Upper lobe of right lung (tissue), 1 donor: ENCODE measurements at regions not wholly inside any gene's neighbourhood (a gene's known extent, or its start where the extent isn't known, plus 50 kb on each side); places are given as distances from the start of the nearest gene placed in this dataset.

Experiments
- ATAC-seq: fragments of 200-7000 bp; cut with Tn5 transposase; one replicate; pipeline ENCODE4 v1.9.1; 2020; ENCODE audit warnings: mild to moderate bottlenecking, moderate library complexity
- DNase-seq: peaks from one replicate; pipeline ENCODE4 v3.0.0-alpha.2; 2020
- H3K27ac ChIP-seq: fragments of 200-600 bp; one replicate; pipeline ENCODE4 v1.8.0; 2022
- H3K27me3 ChIP-seq: fragments of 200-600 bp; one replicate; pipeline ENCODE4 v1.8.0; 2022; ENCODE audit warnings: mild to moderate bottlenecking
- H3K36me3 ChIP-seq: fragments of 200-600 bp; one replicate; pipeline ENCODE4 v1.8.0; 2022
- H3K4me1 ChIP-seq: fragments of 200-600 bp; one replicate; pipeline ENCODE4 v1.8.0; 2022
- H3K4me3 ChIP-seq: fragments of 200-600 bp; one replicate; pipeline ENCODE4 v1.8.0; 2022; ENCODE audit warnings: mild to moderate bottlenecking
- H3K9me3 ChIP-seq: fragments of 200-600 bp; one replicate; pipeline ENCODE4 v1.8.0; 2022
- CTCF ChIP-seq: fragments of 200-600 bp; IDR thresholded peaks from one replicate; pipeline ENCODE4 v1.8.0; 2022; ENCODE audit warnings: antibody characterized with exemption
- intact Hi-C: fragments of 100-400 bp; cut with DNase I; formaldehyde crosslinking; loops from one replicate; pipeline ENCODE4 v1.11.0; 2022
- donor health status: DM: no; HTN: yes; CAD: no; lungs with severe emphysema.

- H3K4me3 ChIP-seq: no peak overlapping the region
- no peaks in the 10 kb centered on the region for H3K27me3 ChIP-seq
- no peaks in the 10 kb centered on the region for H3K9me3 ChIP-seq
- no peaks in the 10 kb centered on the region for H3K36me3 ChIP-seq
- no peaks in the 10 kb centered on the region for H3K4me1 ChIP-seq
- TF ChIP-seq CTCF: no peak
- no peak for DNase-seq
- intact Hi-C loops: no loop called here
- no peak overlapping the region for H3K27ac ChIP-seq
- no peak for ATAC-seq
Observed at GRCh38 chr2:84214455-84214854, 244.6 kb downstream of the SUCLG1 start.

- no peaks in the 10 kb centered on the region for H3K27me3 ChIP-seq
- TF ChIP-seq CTCF: no peak
- no peaks in the 10 kb centered on the region for H3K36me3 ChIP-seq
- H3K4me3 ChIP-seq: no peak overlapping the region
- H3K9me3 ChIP-seq: no peaks in the 10 kb centered on the region
- intact Hi-C loops: no loop called here
- DNase-seq (no peak), ATAC-seq (no peak)
- no peaks in the 10 kb centered on the region for H3K4me1 ChIP-seq
- no peak overlapping the region for H3K27ac ChIP-seq
Observed at GRCh38 chr2:84212611-84213314, 246.3 kb downstream of the SUCLG1 start.

- no peaks in the 10 kb centered on the region for H3K27me3 ChIP-seq
- H3K4me3 ChIP-seq: no peak overlapping the region
- ATAC-seq (no peak), DNase-seq (no peak)
- H3K27ac ChIP-seq: no peak overlapping the region
- intact Hi-C loops: no loop called here
- no peaks in the 10 kb centered on the region for H3K4me1 ChIP-seq
- no peaks in the 10 kb centered on the region for H3K9me3 ChIP-seq
- TF ChIP-seq CTCF: no peak
- H3K36me3 ChIP-seq: no peaks in the 10 kb centered on the region
Observed at GRCh38 chr2:84209941-84210340, 249.1 kb downstream of the SUCLG1 start.

- Histone ChIP-seq H3K27me3 (no peaks in the 10 kb centered on the region), H3K9me3 (no peaks in the 10 kb centered on the region), H3K36me3 (no peaks in the 10 kb centered on the region), H3K27ac (no peak overlapping the region), H3K4me3 (no peak overlapping the region), H3K4me1 (no peaks in the 10 kb centered on the region)
- intact Hi-C loops: no loop called here
- TF ChIP-seq CTCF: no peak
- no peak for DNase-seq
- ATAC-seq: no peak
Observed at GRCh38 chr2:84204995-84205394, 254.1 kb downstream of the SUCLG1 start.

- intact Hi-C loops: no loop called here
- DNase-seq: no peak
- no peaks in the 10 kb centered on the region for H3K36me3 ChIP-seq
- no peak for TF ChIP-seq CTCF
- no peak overlapping the region for H3K4me3 ChIP-seq
- H3K27me3 ChIP-seq: no peaks in the 10 kb centered on the region
- no peaks in the 10 kb centered on the region for H3K4me1 ChIP-seq
- ATAC-seq: no peak
- no peak overlapping the region for H3K27ac ChIP-seq
- no peaks in the 10 kb centered on the region for H3K9me3 ChIP-seq
Observed at GRCh38 chr2:84202166-84202565, 256.9 kb downstream of the SUCLG1 start.

- Histone ChIP-seq H3K4me1 (no peaks in the 10 kb centered on the region), H3K9me3 (no peaks in the 10 kb centered on the region), H3K27ac (no peak overlapping the region), H3K4me3 (no peak overlapping the region), H3K27me3 (no peaks in the 10 kb centered on the region), H3K36me3 (no peaks in the 10 kb centered on the region)
- intact Hi-C loops: no loop called here
- DNase-seq (no peak), ATAC-seq (no peak)
- TF ChIP-seq CTCF: no peak
Observed at GRCh38 chr2:84201158-84201557, 257.9 kb downstream of the SUCLG1 start.
